ENCODE measurements at regions not wholly inside any gene's neighbourhood (a gene's known extent, or its start where the extent isn't known, plus 50 kb on each side); places are given as distances from the start of the nearest gene placed in this dataset.
"Not testable (repeated sequence)": the region's sequence is repeated elsewhere in the genome, so short reads cannot be mapped to it uniquely, and the experiment has no call there.

- DNase-seq (ENCODE audit: low spot score) = no peak
These were observed 150.7 kb downstream of the UTRN start for GRCh38 chr6:144435602-144436426.

- no peak for DNase-seq (ENCODE audit: low spot score)
These were observed 152.0 kb downstream of the UTRN start for GRCh38 chr6:144437105-144437504.

DNA sequence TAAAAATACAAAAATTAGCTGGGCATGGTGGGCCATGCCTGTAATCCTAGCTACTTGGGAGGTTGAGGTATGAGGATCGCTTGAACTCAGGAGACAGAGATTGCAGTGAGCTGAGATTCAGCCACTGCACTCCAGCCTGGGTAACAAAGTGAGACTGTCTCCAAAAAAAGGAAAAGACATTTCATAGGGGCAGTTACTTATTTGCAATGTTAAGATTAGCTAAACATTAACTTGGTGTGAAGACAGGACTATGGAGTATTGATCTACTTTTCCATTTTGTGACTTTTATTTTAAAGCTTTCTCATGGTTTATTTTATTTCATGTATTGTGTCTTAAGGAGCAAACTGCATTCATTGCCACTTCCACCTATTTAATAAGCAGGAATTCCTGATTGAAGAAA lies 153.0 kb downstream of the UTRN start:
- DNase-seq (ENCODE audit: low spot score) = no peak

- no peak for DNase-seq (ENCODE audit: low spot score)
These were observed 153.9 kb downstream of the UTRN start for GRCh38 chr6:144439016-144439415.

- DNase-seq (ENCODE audit: low spot score) = not testable (repeated sequence)
These were observed 156.7 kb downstream of the UTRN start for GRCh38 chr6:144441801-144442200.

- DNase-seq (ENCODE audit: low spot score) = no peak
These were observed 158.0 kb downstream of the UTRN start for GRCh38 chr6:144443157-144443556.

- DNase-seq (ENCODE audit: low spot score) = no peak
These were observed 162.3 kb downstream of the UTRN start for GRCh38 chr6:144447472-144447871.

GRCh38 chr6:144449218-144449617 lies 164.1 kb downstream of the UTRN start:
- no peak for DNase-seq (ENCODE audit: low spot score)

DNA sequence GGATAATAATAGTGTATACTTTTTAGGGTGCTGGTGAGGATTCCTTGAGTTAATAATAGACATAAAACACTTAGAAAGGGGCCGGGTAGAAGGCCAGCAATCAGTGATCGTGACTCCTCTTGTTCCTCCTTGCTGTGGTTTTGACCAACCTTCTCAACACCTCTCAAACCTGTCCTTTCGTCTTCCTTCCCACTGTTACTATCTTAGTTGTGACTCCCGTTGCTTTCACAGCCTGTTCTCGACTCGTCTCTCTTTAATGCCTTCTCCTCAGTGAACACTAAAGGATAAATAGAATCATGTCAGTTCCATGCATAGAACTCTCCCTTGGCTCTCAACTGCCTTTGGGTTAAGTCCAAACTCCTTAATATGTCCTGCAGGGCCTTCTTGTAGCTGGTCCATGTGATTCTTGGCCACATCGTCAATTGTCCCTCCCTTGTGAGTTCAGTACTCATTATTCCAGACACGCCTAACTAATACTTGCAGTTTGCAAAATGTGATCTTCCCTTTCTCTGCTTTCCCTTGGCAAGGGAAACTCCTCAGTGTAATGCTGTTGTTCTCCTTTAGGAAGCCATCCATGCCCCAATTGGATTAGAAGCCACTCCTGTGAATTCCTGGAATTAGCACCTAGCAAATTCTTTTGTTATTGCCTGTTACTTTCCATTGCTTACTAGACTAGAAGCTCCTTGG lies 164.9 kb downstream of the UTRN start:
- DNase-seq (ENCODE audit: low spot score) = no peak

DNA sequence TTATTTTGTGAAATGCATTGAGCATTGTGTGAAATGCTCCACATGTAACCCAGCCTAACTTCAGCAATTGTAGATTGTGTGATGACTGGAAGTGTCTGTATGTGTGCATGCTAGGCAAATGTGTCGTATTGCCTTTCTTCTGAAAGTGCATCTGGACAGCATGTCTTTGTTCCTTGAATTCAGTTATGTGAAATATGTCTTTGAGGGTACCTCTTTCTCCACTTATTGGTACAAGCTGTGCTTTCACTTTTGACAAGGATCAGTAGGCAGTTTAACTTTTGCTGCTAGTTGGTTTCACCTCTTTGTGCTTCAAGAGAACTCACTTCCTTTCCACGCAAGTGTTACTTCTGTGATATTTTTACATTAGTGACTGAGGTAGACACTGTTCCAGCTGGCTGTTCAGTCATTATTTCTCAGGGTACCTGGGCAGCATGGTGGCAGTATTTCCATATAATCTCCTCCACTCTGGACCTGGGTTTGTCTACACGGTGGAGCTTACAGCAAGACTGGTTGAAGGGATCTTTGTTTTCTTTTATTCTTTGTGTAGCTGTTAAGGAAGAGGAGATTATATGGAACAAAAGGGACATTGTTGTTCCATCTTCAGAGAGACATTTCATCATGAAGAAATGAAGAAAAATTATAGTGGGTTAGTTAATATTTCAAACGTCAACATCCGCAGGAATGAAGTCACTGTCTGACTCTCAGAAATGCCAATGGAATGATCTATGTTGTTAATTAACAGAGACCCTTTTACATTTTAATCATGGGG lies 175.4 kb downstream of the UTRN start:
- no peak for DNase-seq (ENCODE audit: low spot score)

GRCh38 chr6:144462058-144462457 lies 176.9 kb downstream of the UTRN start:
- no peak for DNase-seq (ENCODE audit: low spot score)

DNA sequence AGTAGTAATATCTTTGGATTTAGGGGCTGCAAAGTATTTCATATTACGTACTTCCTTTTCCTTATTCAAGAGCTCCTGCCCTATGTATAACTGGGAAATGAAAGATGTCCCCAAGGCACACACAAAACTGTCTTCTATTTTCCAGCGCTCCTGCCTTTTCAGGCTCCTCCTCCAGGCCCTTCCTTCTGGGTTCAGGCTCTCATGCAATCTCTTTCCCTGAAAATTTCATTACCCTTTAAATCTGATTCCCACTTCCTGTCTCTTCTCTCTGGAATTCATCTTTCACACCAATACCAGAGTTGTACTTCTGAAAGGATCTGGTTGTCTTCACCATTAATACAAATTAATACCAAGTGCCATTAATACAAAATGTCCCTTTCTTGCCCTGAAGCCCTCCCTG lies 181.6 kb downstream of the UTRN start:
- no peak for DNase-seq (ENCODE audit: low spot score)

- no peak for DNase-seq (ENCODE audit: low spot score)
These were observed 182.1 kb downstream of the UTRN start for GRCh38 chr6:144467172-144467762.

DNA sequence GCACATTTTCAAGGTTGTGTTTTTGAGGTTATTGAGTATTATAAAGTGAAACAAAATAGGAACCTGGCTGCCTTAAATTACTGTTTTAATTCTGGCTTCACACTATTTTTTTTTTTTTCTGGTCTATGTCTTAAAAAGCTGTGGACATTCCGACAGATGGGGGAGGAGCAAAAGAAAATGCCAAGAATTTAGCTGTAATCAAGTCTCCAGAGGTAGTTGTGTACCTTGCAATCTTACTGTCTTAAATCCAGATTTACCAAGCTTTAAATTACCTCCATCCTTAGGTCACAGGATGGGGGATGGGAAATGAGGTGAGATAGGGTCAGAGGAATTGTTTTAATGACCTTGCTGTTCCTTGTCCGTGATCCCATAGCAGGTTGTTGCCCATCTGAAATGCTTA lies 182.8 kb downstream of the UTRN start:
- DNase-seq (ENCODE audit: low spot score) = no peak

- DNase-seq (ENCODE audit: low spot score) = no peak
These were observed 183.6 kb downstream of the UTRN start for GRCh38 chr6:144468709-144469108.

DNA sequence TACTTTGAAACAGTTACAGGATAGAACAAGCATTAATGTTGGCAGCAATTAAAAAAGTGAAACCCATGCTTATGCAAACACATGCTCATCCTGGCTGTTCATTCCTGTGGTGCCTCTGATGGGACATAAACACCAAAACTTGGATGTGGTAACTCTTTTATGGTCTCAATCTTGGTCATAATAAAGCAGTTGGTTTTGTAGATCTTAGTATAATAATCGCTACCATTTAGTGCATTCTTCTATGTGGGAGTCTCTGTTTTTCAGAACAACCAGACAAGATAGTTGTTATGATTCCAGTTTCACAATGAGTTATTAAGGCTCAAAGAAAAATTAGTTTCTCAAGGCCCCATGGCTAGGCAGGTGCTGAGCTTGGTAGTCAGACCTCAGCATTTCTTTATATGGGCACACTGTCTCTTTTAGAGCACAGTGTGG lies 184.0 kb downstream of the UTRN start:
- DNase-seq (ENCODE audit: low spot score) = no peak

GRCh38 chr6:144470201-144470600 lies 185.1 kb downstream of the UTRN start:
- not testable (repeated sequence) for DNase-seq (ENCODE audit: low spot score)

DNA sequence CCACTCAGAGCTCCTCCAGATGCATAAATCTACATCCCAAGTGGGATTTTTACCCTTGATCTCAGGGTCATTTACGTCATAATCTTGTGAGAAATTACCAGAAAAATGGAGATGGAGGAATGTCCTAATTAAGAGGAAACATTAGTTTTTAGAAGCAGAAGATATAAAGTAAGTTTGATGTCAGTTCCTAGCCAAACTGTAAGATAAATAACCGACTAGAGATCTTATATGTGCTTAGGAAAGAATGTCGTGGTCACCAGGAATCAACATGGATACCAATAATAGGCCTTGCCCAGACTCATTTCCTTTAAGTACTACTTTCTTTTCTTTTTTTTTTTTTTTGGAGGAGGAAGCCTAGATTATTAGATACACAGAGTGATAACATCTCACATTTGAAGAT lies 186.9 kb downstream of the UTRN start:
- DNase-seq (ENCODE audit: low spot score) = no peak

DNA sequence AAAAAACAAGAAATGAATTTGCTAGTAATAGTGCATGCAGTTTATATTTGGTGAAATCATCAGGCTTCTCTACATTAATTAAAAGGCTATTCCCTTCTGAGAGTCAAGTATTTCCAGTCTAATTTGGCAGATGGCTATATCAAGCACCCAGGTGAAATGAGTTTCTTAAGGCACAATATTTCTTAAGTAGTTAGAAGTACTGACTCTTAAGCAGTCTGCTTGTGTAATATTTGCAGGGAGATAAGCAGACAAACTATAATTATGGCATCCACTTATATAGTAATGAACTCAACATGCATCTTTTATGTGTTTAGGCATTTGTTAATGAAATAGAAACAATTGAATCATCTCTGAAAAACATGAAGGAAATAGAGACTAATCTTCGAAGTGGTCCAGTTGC lies 189.2 kb downstream of the UTRN start:
- DNase-seq (ENCODE audit: low spot score) = no peak

DNA sequence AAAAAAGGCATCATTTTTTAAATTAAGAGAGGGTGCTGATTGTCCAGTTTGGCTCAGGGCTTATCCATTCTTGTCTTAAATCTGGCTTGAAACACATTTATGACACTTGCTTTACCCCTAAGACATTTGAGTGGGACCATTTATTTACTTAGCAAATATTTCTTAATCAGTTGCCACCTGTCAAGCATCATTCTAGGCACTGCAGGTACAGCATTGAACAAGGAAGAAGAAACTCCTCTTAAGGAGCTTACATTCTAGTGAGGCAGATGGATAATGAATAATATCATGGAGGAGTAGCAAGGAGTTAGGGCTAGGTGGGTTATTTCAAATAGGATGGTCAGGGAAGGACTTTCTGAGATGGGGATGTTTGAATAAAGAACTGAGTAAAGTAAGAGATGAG lies 189.8 kb downstream of the UTRN start:
- DNase-seq (ENCODE audit: low spot score) = no peak

DNA sequence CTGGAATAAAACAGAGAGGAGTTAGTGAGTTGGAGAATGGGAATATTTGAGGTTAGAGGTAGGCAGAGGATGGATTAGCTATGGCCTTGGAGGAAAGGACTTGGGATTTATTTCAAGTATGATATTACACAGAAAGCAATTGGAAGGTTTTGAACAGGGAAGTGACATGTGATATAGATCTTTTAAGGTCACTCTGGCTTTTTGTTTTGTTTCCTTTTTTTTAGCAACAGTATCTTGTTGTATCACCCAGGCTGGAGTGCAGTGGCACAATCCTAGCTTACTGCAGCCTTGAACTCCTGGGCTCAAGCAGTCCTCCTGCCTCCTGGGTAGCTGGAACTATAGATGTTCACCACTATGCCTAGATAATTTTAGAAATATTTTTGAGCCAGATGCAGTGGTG lies 190.3 kb downstream of the UTRN start:
- no peak for DNase-seq (ENCODE audit: low spot score)

GRCh38 chr6:144476286-144476685 lies 191.2 kb downstream of the UTRN start:
- no peak for DNase-seq (ENCODE audit: low spot score)

All from HuH-7.5 (cell line).